H1 (cell line): ENCODE measurements at regions not wholly inside any gene's neighbourhood (a gene's known extent, or its start where the extent isn't known, plus 50 kb on each side); places are given as distances from the start of the nearest gene placed in this dataset.

Experiments
- CTCF ChIA-PET: fragments of 300-600 bp; sonication (Branson Sonifier 250); formaldehyde crosslinking; loops from one replicate; lab custom pipeline; 2021; ENCODE audit not compliant: partially characterized antibody; lab: Charles Lee
- POLR2A ChIA-PET: fragments of 300-600 bp; sonication (Branson Sonifier 250); formaldehyde crosslinking; loops from one replicate; lab custom pipeline; 2021; ENCODE audit warnings: inconsistent platforms; ENCODE audit not compliant: partially characterized antibody; lab: Charles Lee
- DNase-seq, 2 experiments: peaks; one replicate each; pipeline versions ENCODE4 v3.0.0 to v3.0.0-alpha.2; 2010 to 2022; ENCODE audit warnings: low spot score in 2 of 2, low read depth in 1 of 2, mixed read lengths in 1 of 2
- FAIRE-seq: peaks from 2 replicates; lab custom pipeline; 2011; peaks lifted over from hg19 to GRCh38; lab: Jason Lieb, UNC
- H2AFZ ChIP-seq: 2 replicates; pipeline ENCODE4 v1.8.1; 2012; ENCODE audit warnings: low read length, inconsistent platforms
- H2AK5ac ChIP-seq: 2 replicates; pipeline ENCODE4 v1.6.1; 2013; ENCODE audit warnings: low read depth, low read length
- H2BK120ac ChIP-seq: replicated peaks from 2 replicates; pipeline ENCODE3; 2013; ENCODE audit warnings: low read depth, low read length, inconsistent platforms
- H2BK12ac ChIP-seq: 2 replicates; pipeline ENCODE4 v1.6.1; 2013; ENCODE audit warnings: low read depth, low read length
- H2BK15ac ChIP-seq: 2 replicates; pipeline ENCODE4 v1.6.1; 2013; ENCODE audit warnings: low read length
- H2BK20ac ChIP-seq: 2 replicates; pipeline ENCODE4 v1.6.1; 2013; ENCODE audit warnings: low read length
- H2BK5ac ChIP-seq: 2 replicates; pipeline ENCODE4 v1.6.1; 2013; ENCODE audit warnings: low read depth, low read length
- H3K14ac ChIP-seq: 2 replicates; pipeline ENCODE4 v1.6.1; 2013; ENCODE audit warnings: inconsistent platforms; ENCODE audit not compliant: insufficient read length
- H3K18ac ChIP-seq: 2 replicates; pipeline ENCODE4 v1.6.1; 2013; ENCODE audit warnings: low read length; ENCODE audit errors: extremely low read depth
- H3K23ac ChIP-seq: 2 replicates; pipeline ENCODE4 v1.6.1; 2013; ENCODE audit warnings: inconsistent platforms; ENCODE audit not compliant: insufficient read length
- H3K23me2 ChIP-seq: 2 replicates; pipeline ENCODE4 v1.6.1; 2013; ENCODE audit warnings: low read depth, low read length
- H3K27ac ChIP-seq: 2 replicates; pipeline ENCODE4 v1.6.1; 2011; ENCODE audit warnings: low read depth, low read length, inconsistent platforms
- H3K27me3 ChIP-seq, 4 experiments: replicated peaks in 1 of 4; 1 replicate in 1 of 4; 2 replicates in 3 of 4; pipeline versions ENCODE4 v1.6.1 to v1.8.1; 2011 to 2013; ENCODE audit warnings: low read length in 3 of 4, mild to moderate bottlenecking in 3 of 4, inconsistent platforms in 2 of 4, mixed read lengths in 2 of 4, moderate library complexity in 1 of 4; ENCODE audit not compliant: control insufficient read depth in 3 of 4, insufficient read depth in 3 of 4; ENCODE audit errors: extremely low read depth in 1 of 4
- H3K36me3 ChIP-seq, 4 experiments: 2 replicates each; pipeline versions ENCODE4 v1.6.1 to v1.8.1; 2011 to 2013; ENCODE audit warnings: mild to moderate bottlenecking in 4 of 4, low read length in 3 of 4, moderate library complexity in 2 of 4, control low read depth in 1 of 4, inconsistent platforms in 1 of 4; ENCODE audit not compliant: insufficient read depth in 4 of 4, control insufficient read depth in 2 of 4
- H3K4ac ChIP-seq: replicated peaks from 2 replicates; pipeline ENCODE3; 2013; ENCODE audit warnings: low read length, low read depth, mixed read lengths, inconsistent platforms; ENCODE audit not compliant: insufficient read length
- H3K4me1 ChIP-seq, 4 experiments: replicated peaks in 1 of 4; 1 replicate in 1 of 4; 2 replicates in 3 of 4; pipeline versions ENCODE4 v1.6.1 to v1.8.1; 2011 to 2013; ENCODE audit warnings: low read length in 3 of 4, inconsistent platforms in 2 of 4, mixed read lengths in 1 of 4; ENCODE audit not compliant: insufficient read depth in 4 of 4, control insufficient read depth in 3 of 4
- H3K4me2 ChIP-seq, 2 experiments: 2 replicates each; pipeline versions ENCODE4 v1.6.1 to v1.8.1; 2011 to 2013; ENCODE audit warnings: low read depth in 2 of 2, low read length in 2 of 2, control low read depth in 1 of 2, inconsistent platforms in 1 of 2, mild to moderate bottlenecking in 1 of 2; ENCODE audit not compliant: insufficient read depth in 1 of 2
- H3K4me3 ChIP-seq, 4 experiments: fragments of 200-600, 300-600 bp in 1 of 4; sonication (generic), shearing (Covaris generic), sonication (Bioruptor Twin) in 1 of 4; 2 replicates each; pipeline versions ENCODE4 v1.5.1 to v1.8.1; 2011 to 2016; ENCODE audit warnings: low read length in 4 of 4, low read depth in 3 of 4, control low read depth in 2 of 4, inconsistent platforms in 2 of 4, mild to moderate bottlenecking in 2 of 4, mixed read lengths in 1 of 4, moderate library complexity in 1 of 4; ENCODE audit not compliant: insufficient read depth in 2 of 4; ENCODE audit errors: extremely low read depth in 1 of 4
- H3K56ac ChIP-seq: replicated peaks from 2 replicates; pipeline ENCODE3; 2013; ENCODE audit warnings: low read depth, mild to moderate bottlenecking, mixed read lengths, low read length, inconsistent platforms; ENCODE audit not compliant: insufficient read length
- H3K79me1 ChIP-seq: 2 replicates; pipeline ENCODE4 v1.6.1; 2013; ENCODE audit warnings: low read depth, low read length, control low read depth
- H3K79me2 ChIP-seq, 2 experiments: 2 replicates each; pipeline versions ENCODE4 v1.6.1 to v1.8.1; 2012 to 2013; ENCODE audit warnings: low read length in 2 of 2, mild to moderate bottlenecking in 2 of 2, inconsistent platforms in 1 of 2; ENCODE audit not compliant: insufficient read depth in 2 of 2, control insufficient read depth in 1 of 2
- H3K9ac ChIP-seq, 4 experiments: replicated peaks in 1 of 4; 1 replicate in 1 of 4; 2 replicates in 3 of 4; pipeline versions ENCODE4 v1.6.1 to v1.8.1; 2011 to 2013; ENCODE audit warnings: low read depth in 3 of 4, low read length in 3 of 4, control low read depth in 2 of 4, mild to moderate bottlenecking in 2 of 4, moderate library complexity in 2 of 4, inconsistent platforms in 1 of 4; ENCODE audit errors: extremely low read depth in 1 of 4
- H3K9me3 ChIP-seq, 2 experiments: 2 replicates each; pipeline versions ENCODE4 v1.6.1 to v1.8.1; 2012 to 2013; ENCODE audit warnings: mild to moderate bottlenecking in 2 of 2, moderate library complexity in 2 of 2, control low read depth in 1 of 2, inconsistent platforms in 1 of 2, low read depth in 1 of 2, low read length in 1 of 2, mixed read lengths in 1 of 2; ENCODE audit not compliant: insufficient read depth in 2 of 2
- H4K20me1 ChIP-seq, 2 experiments: replicated peaks in 1 of 2; 2 replicates each; pipeline versions ENCODE3 to v1.8.1; 2011 to 2013; ENCODE audit warnings: inconsistent platforms in 2 of 2, low read length in 2 of 2, mild to moderate bottlenecking in 1 of 2; ENCODE audit not compliant: insufficient read depth in 2 of 2, control insufficient read depth in 1 of 2
- H4K5ac ChIP-seq: 2 replicates; pipeline ENCODE4 v1.6.1; 2013; ENCODE audit warnings: low read length, low read depth, mixed read lengths, inconsistent platforms; ENCODE audit not compliant: insufficient read length
- H4K8ac ChIP-seq: 2 replicates; pipeline ENCODE4 v1.8.0; 2013; ENCODE audit warnings: mild to moderate bottlenecking, moderate library complexity, low read length, inconsistent platforms; ENCODE audit not compliant: insufficient read depth; ENCODE audit errors: extremely low read depth
- H4K91ac ChIP-seq: replicated peaks from 2 replicates; pipeline ENCODE3; 2013; ENCODE audit warnings: low read length, mixed read lengths, inconsistent platforms; ENCODE audit not compliant: insufficient read length
- BCL11A ChIP-seq, 2 experiments: IDR thresholded peaks; one replicate each; pipeline ENCODE4 v1.6.1; 2011; ENCODE audit warnings: low read depth in 2 of 2, low read length in 2 of 2, mild to moderate bottlenecking in 2 of 2
- CTBP2 ChIP-seq: IDR thresholded peaks from 2 replicates; pipeline ENCODE4 v1.7.0; 2011; ENCODE audit warnings: borderline replicate concordance, mild to moderate bottlenecking, moderate library complexity, mixed read lengths, low read length; ENCODE audit not compliant: insufficient read depth, insufficient read length
- GABPA ChIP-seq: IDR thresholded peaks from 2 replicates; pipeline ENCODE4 v1.6.1; 2011; ENCODE audit warnings: mild to moderate bottlenecking, low read length, moderate library complexity, borderline replicate concordance; ENCODE audit not compliant: insufficient read depth
- JUN ChIP-seq: IDR thresholded peaks from 2 replicates; pipeline ENCODE4 v1.6.1; 2011; ENCODE audit warnings: low read depth, mild to moderate bottlenecking, improper control_type of control experiment, low read length
- KDM1A ChIP-seq: fragments of 200-600, 300-600 bp; sonication (generic); IDR thresholded peaks from 2 replicates; pipeline ENCODE4 v1.7.1; 2016; ENCODE audit warnings: mild to moderate bottlenecking, low read length, borderline replicate concordance
- PHF8 ChIP-seq: fragments of 200-600 bp; sonication (generic); conservative IDR thresholded peaks from 2 replicates; pipeline ENCODE4 v1.7.1; 2012; ENCODE audit warnings: low read depth, mild to moderate bottlenecking, inconsistent platforms, low read length, moderate library complexity
- SIN3A ChIP-seq, 2 experiments: IDR thresholded peaks in 1 of 2; conservative IDR thresholded peaks in 1 of 2; 2 replicates each; pipeline ENCODE4 v1.6.1; 2011 to 2012; ENCODE audit warnings: low read length in 2 of 2, improper control_type of control experiment in 1 of 2, low read depth in 1 of 2, mild to moderate bottlenecking in 1 of 2
- SIX5 ChIP-seq: IDR thresholded peaks from 2 replicates; pipeline ENCODE4 v1.6.1; 2011; ENCODE audit warnings: mild to moderate bottlenecking, low read depth, low read length
- TAF7 ChIP-seq: optimal IDR thresholded peaks from 2 replicates; pipeline ENCODE3; 2011; ENCODE audit warnings: low read depth, mild to moderate bottlenecking, inconsistent platforms, low read length, moderate library complexity, borderline replicate concordance
- TBP ChIP-seq: IDR thresholded peaks from 2 replicates; pipeline ENCODE4 v1.6.1; 2011; ENCODE audit warnings: low read depth, low read length, improper control_type of control experiment
- TEAD4 ChIP-seq: IDR thresholded peaks from 2 replicates; pipeline ENCODE4 v1.6.1; 2012; ENCODE audit warnings: low read depth, low read length, inconsistent platforms, mixed read lengths
- WGBS, 2 experiments: shearing (Covaris generic) in 1 of 2; methylation state at CpG; one replicate each; pipeline versions ENCODE4 v1.1.6 to v1.1.7; 2013 to 2015; ENCODE audit warnings: low lambda C conversion rate in 2 of 2, mixed read lengths in 2 of 2, inconsistent platforms in 1 of 2, low coverage in 1 of 2, missing lambda C conversion rate in 1 of 2; ENCODE audit not compliant: insufficient replicate concordance in 2 of 2, insufficient coverage in 1 of 2, insufficient read length in 1 of 2; ENCODE audit errors: extremely low coverage in 1 of 2, missing lambda C conversion rate in 1 of 2; 5-methylcytosine and 5-hydroxymethylcytosine counted together

DNA sequence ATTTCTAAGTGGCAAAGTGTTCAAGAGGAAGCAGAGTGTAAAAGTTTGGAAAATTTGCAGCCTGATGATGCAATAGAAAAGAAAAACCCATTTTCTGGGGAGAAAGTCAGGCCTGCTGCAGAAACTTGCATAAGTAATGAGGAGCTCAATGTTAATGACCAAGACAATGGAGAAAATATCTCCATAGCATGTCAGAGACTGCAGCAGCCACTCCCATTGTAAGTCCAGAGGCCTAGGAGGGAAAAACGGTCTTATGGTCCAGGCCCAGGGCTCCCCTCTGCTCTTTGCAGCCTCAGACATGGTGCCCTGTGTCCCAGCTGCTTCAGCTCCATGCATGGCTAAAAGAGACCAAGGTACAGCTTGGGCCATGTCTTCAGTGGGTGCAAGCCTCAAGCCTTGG is 96.6 kb upstream of the GMNC start:
- no peak overlapping the region for H3K9ac ChIP-seq
- ChIA-PET POLR2A (interaction anchor here (1.3 kb wide), 1 partner anchor 9 kb away, joined by 4 read pairs; no protein-coding TSS in a partner anchor), CTCF (interaction anchor here (1.1 kb wide), 1 partner anchor 48 kb away, joined by 3 read pairs; no protein-coding TSS in a partner anchor)
- 0 out of 4 replicates have a peak, but pooled peaks cover 0 to 4% of the 10 kb centered on the region in 2 experiments for H3K9me3 ChIP-seq
- H4K8ac ChIP-seq, result no peak overlapping the region
- H3K18ac ChIP-seq, result no peak overlapping the region
- no peaks in the 10 kb centered on the region for H3K79me2 ChIP-seq
- H2BK20ac ChIP-seq, result no peak overlapping the region
- H3K27me3 ChIP-seq, result no peaks in the 10 kb centered on the region
- no peak overlapping the region for H3K27ac ChIP-seq
- no peak overlapping the region for H4K5ac ChIP-seq
- no peak for FAIRE-seq
- H4K20me1 ChIP-seq, result no peaks in the 10 kb centered on the region
- no peak overlapping the region for H3K14ac ChIP-seq
- H2BK12ac ChIP-seq, result no peak overlapping the region
- H3K36me3 ChIP-seq, result no peaks in the 10 kb centered on the region
- H3K4me2 ChIP-seq, result no peak overlapping the region
- no peak for DNase-seq
- H4K91ac ChIP-seq, result no peak overlapping the region
- no peak overlapping the region for H3K23ac ChIP-seq
- no peak overlapping the region for H3K4me3 ChIP-seq
- H3K56ac ChIP-seq, result no peak overlapping the region
- H3K4me1 ChIP-seq, result no peaks in the 10 kb centered on the region
- H3K4ac ChIP-seq, result no peak overlapping the region
- H3K23me2 ChIP-seq, result no peaks in the 10 kb centered on the region
- H2BK15ac ChIP-seq, result no peak overlapping the region
- 93% methylated on average over 1 of the region's 1 CpG; no CpG with 5 or more reads in 1 of the 2 experiments for WGBS, 2 experiments
- no peak overlapping the region for H2BK120ac ChIP-seq
- H2AK5ac ChIP-seq, result no peak overlapping the region
- no peaks in the 10 kb centered on the region; the same call in 1 of the 2 replicates for H3K79me1 ChIP-seq
- TF ChIP-seq CTBP2 (no peak), BCL11A (IDR thresholded peaks at IDR 0.05; ENCODE audit: low read depth in 2 of 2, low read length in 2 of 2) (no peak), TAF7 (no peak), TBP (no peak), TEAD4 (no peak), JUN (no peak), GABPA (no peak), SIN3A (conservative IDR thresholded peaks at IDR 0.05 in 1 of 2, IDR thresholded peaks at IDR 0.05 in 1 of 2; ENCODE audit: low read depth in 1 of 2, low read length in 2 of 2) (no peak), SIX5 (no peak), KDM1A (no peak), PHF8 (no peak)
- no peak overlapping the region for H2BK5ac ChIP-seq
- H2AFZ ChIP-seq, result no peak overlapping the region
